T47D (cell line): ENCODE measurements at regions not wholly inside any gene's neighbourhood (a gene's known extent, or its start where the extent isn't known, plus 50 kb on each side); places are given as distances from the start of the nearest gene placed in this dataset.

Experiments
- DNase-seq, 2 experiments: peaks; one replicate each; pipeline versions ENCODE4 v3.0.0 to v3.0.0-alpha.2; 2011 to 2012; ENCODE audit warnings: low read depth in 1 of 2, low spot score in 1 of 2
- JUND ChIP-seq: IDR thresholded peaks from 2 replicates; pipeline ENCODE4 v1.6.1; 2012; ENCODE audit warnings: low read depth
- in situ Hi-C: cut with HindIII; loops from 2 replicates; pipeline ENCODE4 v1.10.0; 2016; ENCODE audit warnings: low sequenced_read_pairs, low pct_unique_long_range_greater_than_20kb

DNA sequence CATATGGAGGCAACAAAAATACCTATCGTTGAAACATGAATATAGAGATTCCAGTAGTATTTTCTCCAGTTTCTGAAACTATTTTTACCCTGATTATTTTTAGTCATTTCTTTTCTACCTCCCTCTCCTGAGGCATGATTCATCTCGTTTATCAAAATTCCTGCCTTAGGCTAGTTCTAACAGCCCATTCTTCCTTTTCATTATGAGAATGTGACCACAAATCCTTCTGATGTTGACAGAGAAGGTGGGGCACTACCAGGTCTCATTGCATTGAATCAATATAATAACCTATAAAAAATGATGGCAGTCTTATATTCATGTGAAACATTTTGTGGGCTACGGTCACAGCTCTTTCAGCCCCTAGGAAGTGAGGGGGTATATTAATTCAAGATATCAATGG, 406.5 kb upstream of the UBE2E3 start:
- in situ Hi-C loops = no loop called here
- no peak for DNase-seq
- no peak for TF ChIP-seq JUND

- in situ Hi-C loops = no loop called here
- DNase-seq = no peak
- TF ChIP-seq JUND = no peak
These were observed 408.1 kb upstream of the UBE2E3 start for GRCh38 chr2:180572346-180572745.

- in situ Hi-C loops = no loop called here
- DNase-seq = no peak
These were observed 408.8 kb upstream of the UBE2E3 start for GRCh38 chr2:180571559-180571958.

DNA sequence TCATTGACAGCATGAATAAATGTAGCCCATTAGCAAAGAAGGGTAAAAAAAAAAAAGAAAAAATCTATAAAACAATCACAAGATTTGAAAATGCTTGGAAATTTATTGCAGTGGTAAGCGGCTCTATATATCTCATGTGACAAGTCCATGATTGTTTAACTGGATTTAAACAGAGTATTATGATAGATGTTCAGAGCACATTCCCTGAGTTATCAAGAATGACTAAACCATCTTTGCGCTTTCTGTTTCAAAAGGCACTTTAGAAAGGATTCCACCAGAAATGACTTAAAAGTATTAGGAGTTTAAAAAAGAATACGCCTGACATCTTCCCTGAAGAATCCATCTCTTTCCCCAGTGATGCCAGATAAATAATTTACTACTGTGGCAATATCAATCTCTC, 409.5 kb upstream of the UBE2E3 start:
- no peak for TF ChIP-seq JUND
- DNase-seq = no peak
- in situ Hi-C loops = no loop called here

More at GRCh38 chr2:180571559-180571958, 408.8 kb upstream of the UBE2E3 start:
- no peak for TF ChIP-seq JUND

DNA sequence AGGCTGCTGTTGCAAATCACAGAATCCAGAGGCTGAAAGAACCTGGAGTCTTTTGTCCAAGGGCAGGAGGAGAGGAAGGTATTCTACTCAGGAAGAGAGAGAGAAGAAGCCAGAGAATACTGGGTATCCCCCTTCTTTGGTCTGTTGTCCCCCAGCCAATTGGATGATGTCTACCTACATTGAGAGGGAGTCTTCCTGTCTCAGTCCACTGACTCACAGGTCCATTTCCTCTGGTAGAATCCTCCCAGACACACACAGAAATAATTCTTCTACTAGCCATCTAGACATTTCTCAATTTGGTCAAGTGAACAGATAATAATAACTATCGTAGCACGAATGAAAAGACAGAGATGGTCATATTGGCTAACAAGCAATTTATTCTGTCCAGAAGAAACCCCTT, 416.4 kb upstream of the UBE2E3 start:
- in situ Hi-C loops = no loop called here
- no peak for TF ChIP-seq JUND
- DNase-seq = no peak

DNA sequence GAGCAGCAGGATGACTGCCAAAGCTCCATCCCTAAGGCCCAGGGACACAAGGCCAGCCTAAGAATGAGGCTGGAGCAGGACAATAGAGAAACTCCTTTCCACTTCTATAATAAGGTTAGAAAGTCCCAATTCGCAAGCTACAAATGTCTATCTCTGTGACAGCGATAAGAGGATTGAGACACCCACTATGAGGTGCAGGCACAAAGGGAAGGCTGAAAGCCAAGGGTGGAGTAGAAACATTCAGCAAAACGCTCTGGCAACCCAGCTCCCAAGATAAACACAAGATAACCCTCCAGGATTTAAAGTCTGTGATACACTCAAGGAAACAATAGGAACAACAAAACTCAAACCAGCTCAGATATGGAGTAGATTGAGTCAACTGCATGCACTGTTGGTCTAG, 418.0 kb upstream of the UBE2E3 start:
- DNase-seq = no peak
- in situ Hi-C loops = no loop called here
- TF ChIP-seq JUND = no peak

DNA sequence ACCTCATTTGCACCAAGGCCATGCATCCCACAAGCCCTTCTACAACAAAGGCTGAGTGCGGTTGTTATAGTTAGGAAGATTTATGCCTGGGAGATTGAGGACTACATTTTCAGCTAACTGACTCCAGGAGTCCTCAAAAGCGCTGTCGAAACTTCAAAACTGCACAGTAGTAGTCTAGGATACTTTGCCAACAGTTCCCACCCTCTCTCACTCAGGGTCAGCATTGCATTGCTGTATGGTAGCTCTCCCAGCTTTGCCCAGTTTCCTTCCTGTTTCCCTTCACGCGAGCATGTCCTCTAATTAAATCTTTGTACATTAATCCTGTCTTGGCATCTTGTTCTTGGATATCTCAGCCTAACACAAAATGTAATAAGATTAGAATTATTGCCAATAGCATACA, 420.6 kb upstream of the UBE2E3 start:
- DNase-seq = no peak
- no peak for TF ChIP-seq JUND
- in situ Hi-C loops = no loop called here

DNA sequence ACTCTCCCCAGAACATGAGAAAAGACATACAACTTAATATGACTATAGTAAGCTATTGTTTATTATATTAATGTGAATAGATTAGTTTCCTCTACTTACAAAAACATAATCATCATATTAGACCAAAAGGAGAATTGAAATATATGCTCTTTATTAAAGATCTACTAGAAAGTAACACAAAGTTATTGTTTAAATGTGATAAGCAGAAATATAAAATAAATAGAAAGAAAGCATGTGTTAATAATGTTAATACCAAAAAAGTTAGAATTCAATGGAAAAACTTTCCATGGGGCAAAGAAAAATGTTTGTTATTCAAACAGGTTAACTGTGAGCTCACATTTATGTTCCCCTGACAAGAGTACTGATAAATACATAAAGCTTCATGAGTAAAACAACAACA, 421.4 kb upstream of the UBE2E3 start:
- no peak for DNase-seq
- in situ Hi-C loops = no loop called here
- no peak for TF ChIP-seq JUND

GRCh38 chr2:180555391-180555965, 424.9 kb upstream of the UBE2E3 start:
- no peak for DNase-seq
- no peak for TF ChIP-seq JUND
- in situ Hi-C loops = no loop called here

- DNase-seq = no peak
- TF ChIP-seq JUND = no peak
- in situ Hi-C loops = no loop called here
These were observed 426.1 kb upstream of the UBE2E3 start for GRCh38 chr2:180554330-180554729.

DNA sequence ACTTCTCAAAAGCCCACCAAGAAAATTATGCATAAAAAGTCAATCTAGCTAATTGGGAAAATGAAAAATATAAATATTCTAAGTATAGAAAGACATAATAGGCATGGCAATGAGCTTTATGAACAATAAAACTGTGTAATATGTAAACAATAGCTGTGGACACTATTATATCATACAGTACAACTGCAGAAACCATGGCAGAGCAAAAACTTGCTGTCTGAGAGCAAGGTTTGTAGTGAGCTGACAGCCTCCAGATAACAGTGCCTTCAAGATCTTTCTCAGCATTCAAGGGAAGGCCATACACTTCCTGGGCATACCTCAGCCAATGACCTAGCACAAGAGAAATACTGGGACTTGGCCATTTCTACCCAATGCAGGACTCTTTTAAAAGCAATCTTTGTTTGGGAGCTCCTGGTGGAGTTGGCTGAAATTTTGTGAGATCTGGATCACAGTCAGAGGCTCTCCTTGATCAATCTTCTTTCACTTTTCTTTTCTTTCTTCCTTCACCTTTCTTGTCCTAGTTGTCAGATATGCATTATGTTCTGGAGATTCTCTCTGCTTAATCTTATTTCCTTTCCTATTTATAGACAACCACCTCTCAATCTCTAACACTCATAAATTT, 427.2 kb upstream of the UBE2E3 start:
- DNase-seq = no peak
- in situ Hi-C loops = no loop called here
- TF ChIP-seq JUND = no peak

GRCh38 chr2:180542511-180542910, 437.9 kb upstream of the UBE2E3 start:
- DNase-seq = no peak
- TF ChIP-seq JUND = no peak
- in situ Hi-C loops = no loop called here

DNA sequence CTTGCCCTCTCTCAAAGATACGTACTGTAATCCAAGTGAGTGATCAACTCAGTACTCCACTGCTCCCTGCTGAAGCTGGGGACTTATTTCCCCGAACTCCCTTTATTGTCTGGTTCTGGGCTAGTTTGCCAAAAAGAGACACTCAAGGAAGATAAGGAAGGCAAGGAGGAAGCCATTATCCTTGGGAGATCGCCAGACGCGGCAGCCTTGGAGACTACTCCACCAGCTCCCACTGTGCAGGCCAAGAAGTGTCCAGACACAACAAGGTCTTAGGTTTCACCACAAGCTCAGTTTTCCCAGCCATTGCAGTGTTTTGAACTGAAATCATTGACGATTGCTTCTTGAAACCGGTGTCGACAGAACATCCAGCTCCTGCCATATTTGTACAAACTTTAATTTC, 439.6 kb upstream of the UBE2E3 start:
- in situ Hi-C loops = no loop called here
- no peak for DNase-seq
- no peak for TF ChIP-seq JUND

- no peak for DNase-seq
- TF ChIP-seq JUND = no peak
- in situ Hi-C loops = no loop called here
These were observed 440.9 kb upstream of the UBE2E3 start for GRCh38 chr2:180539541-180539940.
